ENCODE measurements at regions not wholly inside any gene's neighbourhood (a gene's known extent, or its start where the extent isn't known, plus 50 kb on each side); places are given as distances from the start of the nearest gene placed in this dataset.
"Not testable (repeated sequence)": the region's sequence is repeated elsewhere in the genome, so short reads cannot be mapped to it uniquely, and the experiment has no call there.

DNA sequence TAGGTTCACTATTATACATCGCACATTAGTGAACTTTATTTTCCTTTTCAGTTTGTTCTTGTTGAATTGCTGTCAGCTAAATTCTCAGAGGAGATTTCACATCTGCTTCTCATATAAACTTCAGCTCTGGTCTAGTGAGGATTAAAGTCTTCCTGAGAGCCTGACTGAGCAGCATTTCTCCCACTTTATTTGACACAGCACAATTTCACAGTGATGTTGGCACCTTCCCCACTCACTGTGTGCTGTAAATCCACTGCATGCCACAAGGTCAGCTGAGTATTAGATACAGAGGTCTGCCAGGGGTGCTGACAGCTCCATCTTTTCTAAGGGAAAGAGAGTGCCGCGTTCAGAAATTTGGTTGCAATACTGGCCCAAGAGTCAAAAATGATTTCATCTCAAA lies 567.4 kb downstream of the PRR16 start:
- TF ChIP-seq, protein P1, sequence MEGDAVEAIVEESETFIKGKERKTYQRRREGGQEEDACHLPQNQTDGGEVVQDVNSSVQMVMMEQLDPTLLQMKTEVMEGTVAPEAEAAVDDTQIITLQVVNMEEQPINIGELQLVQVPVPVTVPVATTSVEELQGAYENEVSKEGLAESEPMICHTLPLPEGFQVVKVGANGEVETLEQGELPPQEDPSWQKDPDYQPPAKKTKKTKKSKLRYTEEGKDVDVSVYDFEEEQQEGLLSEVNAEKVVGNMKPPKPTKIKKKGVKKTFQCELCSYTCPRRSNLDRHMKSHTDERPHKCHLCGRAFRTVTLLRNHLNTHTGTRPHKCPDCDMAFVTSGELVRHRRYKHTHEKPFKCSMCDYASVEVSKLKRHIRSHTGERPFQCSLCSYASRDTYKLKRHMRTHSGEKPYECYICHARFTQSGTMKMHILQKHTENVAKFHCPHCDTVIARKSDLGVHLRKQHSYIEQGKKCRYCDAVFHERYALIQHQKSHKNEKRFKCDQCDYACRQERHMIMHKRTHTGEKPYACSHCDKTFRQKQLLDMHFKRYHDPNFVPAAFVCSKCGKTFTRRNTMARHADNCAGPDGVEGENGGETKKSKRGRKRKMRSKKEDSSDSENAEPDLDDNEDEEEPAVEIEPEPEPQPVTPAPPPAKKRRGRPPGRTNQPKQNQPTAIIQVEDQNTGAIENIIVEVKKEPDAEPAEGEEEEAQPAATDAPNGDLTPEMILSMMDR (IDR thresholded peaks at IDR 0.05; ENCODE audit: low read depth, low read length) = no peak
- H3K4me3 ChIP-seq (ENCODE audit: low read depth, low read length) = no peak overlapping the region
- in situ Hi-C loops (cut with HindIII; ENCODE audit: low sequenced_read_pairs) = no loop called here
- DNase-seq (ENCODE audit: low read depth, low spot score) = no peak

DNA sequence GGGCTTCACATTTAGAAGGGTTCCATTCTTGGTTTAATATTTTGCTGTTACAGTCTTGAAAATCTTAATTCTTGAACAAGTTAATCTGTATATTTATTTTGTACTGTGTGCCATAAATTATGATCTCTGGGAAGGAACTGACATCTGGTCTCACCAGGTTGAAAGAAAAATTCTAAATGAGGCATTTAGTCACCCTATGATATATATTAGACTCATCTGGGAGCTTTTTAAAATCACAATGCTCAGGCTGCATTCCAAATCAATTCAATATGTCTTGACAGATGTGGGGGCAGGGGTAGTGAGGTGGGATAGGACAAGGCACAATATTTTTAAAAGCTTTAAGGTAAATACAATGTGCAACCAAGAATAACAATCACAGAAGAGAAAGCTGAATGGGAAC lies 569.2 kb downstream of the PRR16 start:
- DNase-seq (ENCODE audit: low read depth, low spot score) = no peak
- TF ChIP-seq, protein P1 (IDR thresholded peaks at IDR 0.05; ENCODE audit: low read depth, low read length) = no peak
- no peak overlapping the region for H3K4me3 ChIP-seq (ENCODE audit: low read depth, low read length)
- in situ Hi-C loops (cut with HindIII; ENCODE audit: low sequenced_read_pairs) = no loop called here

GRCh38 chr5:121038438-121038837 lies 574.3 kb downstream of the PRR16 start:
- in situ Hi-C loops (cut with HindIII; ENCODE audit: low sequenced_read_pairs) = no loop called here
- no peak for DNase-seq (ENCODE audit: low read depth, low spot score)
- H3K4me3 ChIP-seq (ENCODE audit: low read depth, low read length) = no peak overlapping the region
- TF ChIP-seq, protein P1 (IDR thresholded peaks at IDR 0.05; ENCODE audit: low read depth, low read length) = no peak

DNA sequence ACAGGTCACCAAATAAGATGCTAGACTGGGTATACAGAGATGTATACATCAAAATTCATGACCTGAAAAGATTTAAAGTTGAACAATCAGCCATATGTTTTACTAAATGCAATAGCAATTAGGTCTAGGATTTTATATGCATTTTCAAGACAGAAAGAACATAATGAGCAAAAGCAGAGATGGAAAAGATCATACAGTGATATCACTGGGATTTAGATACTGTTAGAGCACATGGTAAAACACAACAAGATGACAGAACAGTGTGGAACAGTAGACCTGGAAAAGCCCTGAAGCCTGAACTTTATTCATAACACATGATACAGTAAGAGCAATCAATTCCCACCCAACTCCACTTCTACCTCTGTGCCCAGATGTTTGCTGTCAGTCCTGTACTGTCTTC lies 585.9 kb downstream of the PRR16 start:
- no peak for DNase-seq (ENCODE audit: low read depth, low spot score)
- in situ Hi-C loops (cut with HindIII; ENCODE audit: low sequenced_read_pairs) = no loop called here
- TF ChIP-seq, protein P1 (IDR thresholded peaks at IDR 0.05; ENCODE audit: low read depth, low read length) = no peak
- no peak overlapping the region for H3K4me3 ChIP-seq (ENCODE audit: low read depth, low read length)

- TF ChIP-seq, protein P1 (IDR thresholded peaks at IDR 0.05; ENCODE audit: low read depth, low read length) = no peak
- no peak for DNase-seq (ENCODE audit: low read depth, low spot score)
- in situ Hi-C loops (cut with HindIII; ENCODE audit: low sequenced_read_pairs) = no loop called here
- H3K4me3 ChIP-seq (ENCODE audit: low read depth, low read length) = no peak overlapping the region
These were observed 589.2 kb downstream of the PRR16 start for GRCh38 chr5:121053055-121053985.

DNA sequence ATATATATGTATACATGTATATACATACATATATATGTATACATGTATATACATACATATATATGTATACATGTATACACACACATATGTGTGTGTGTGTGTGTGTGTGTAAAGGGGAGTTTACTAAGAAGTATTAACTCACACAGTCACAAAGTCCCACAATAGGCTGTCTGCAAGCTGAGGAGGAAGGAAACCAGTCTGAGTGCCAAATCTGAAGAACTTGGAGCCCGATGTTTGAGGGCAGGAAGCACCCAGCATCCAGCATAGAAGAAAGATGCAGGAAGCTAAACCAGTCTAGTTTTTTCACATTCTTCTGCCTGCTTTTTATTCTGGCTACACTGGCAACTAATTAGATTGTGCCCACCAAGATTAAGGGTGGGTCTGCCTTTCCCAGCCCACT lies 591.5 kb downstream of the PRR16 start:
- no peak for DNase-seq (ENCODE audit: low read depth, low spot score)
- TF ChIP-seq, protein P1 (IDR thresholded peaks at IDR 0.05; ENCODE audit: low read depth, low read length) = no peak
- in situ Hi-C loops (cut with HindIII; ENCODE audit: low sequenced_read_pairs) = no loop called here
- H3K4me3 ChIP-seq (ENCODE audit: low read depth, low read length) = no peak overlapping the region

DNA sequence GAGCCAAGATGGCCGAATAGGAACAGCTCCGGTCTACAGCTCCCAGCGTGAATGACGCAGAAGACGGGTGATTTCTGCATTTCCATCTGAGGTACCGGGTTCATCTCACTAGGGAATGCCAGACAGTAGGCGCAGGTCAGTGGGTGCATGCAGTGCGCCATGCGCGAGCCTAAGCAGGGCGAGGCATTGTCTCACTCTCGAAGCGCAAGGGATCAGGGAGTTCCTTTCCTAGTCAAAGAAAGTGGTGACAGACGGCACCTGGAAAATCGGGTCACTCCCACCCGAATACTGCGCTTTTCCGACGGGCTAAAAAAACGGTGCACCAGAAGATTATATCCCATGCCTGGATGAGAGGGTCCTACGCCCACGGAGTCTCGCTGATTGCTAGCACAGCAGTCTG lies 600.1 kb downstream of the PRR16 start:
- H3K4me3 ChIP-seq (ENCODE audit: low read depth, low read length); in situ Hi-C loops (cut with HindIII; ENCODE audit: low sequenced_read_pairs): not testable (repeated sequence)

More for the DNA sequence above, 600.1 kb downstream of the PRR16 start:
- DNase-seq (ENCODE audit: low read depth, low spot score) = not testable (repeated sequence)

Data from astrocyte of the spinal cord (primary cell).